PC-9 (cell line): ENCODE measurements at regions not wholly inside any gene's neighbourhood (a gene's known extent, or its start where the extent isn't known, plus 50 kb on each side); places are given as distances from the start of the nearest gene placed in this dataset.

Source experiments
- EZH2 ChIP-seq: fragments of 200-600 bp; sonication (generic); IDR thresholded peaks from 2 replicates; pipeline ENCODE4 v1.8.0; 2017; ENCODE audit warnings: antibody characterized with exemption, low read depth
- TF ChIP-seq, protein P1 (sequence below): fragments of 200-600 bp; sonication (generic); conservative IDR thresholded peaks from 2 replicates; pipeline ENCODE4 v1.6.1; 2017; ENCODE audit warnings: mixed run types, antibody characterized with exemption, mild to moderate bottlenecking, moderate library complexity

DNA sequence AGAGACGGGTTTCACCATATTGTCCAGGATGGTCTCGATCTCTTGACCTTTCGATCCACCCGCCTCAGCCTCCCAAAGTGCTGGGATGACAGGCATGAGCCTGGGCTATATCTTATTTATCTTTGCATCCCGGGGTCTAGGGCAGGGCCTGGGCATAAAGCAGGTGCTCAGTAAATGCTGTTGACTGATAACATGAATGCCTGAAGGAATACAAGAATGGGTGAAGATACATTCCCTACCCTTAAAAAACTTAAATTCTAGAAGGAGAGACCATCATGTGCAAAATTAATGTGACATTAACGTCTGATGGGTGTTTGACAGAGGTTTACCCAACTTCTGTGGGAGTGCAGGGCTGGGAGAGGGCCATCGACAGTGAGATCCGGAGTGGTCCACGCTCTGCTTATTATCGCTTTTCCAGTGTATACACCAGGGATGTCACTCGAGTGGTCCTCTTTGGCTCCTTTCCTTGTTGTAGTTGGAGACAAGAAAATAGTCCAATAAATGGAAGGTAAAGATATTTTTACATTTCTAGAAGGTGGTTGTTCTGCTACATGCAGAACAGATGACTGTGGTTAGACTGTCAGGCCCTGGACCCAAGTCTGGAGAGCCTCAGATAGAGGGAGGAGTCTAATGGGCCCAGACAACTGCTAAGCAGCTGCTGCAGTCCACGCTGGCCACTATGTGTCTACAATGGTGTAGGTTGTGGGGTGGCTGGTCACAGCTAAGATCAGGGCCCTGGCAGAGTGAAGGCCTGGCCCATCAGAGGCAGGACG lies 131.7 kb downstream of the MYCN start:
- TF ChIP-seq, protein P1, sequence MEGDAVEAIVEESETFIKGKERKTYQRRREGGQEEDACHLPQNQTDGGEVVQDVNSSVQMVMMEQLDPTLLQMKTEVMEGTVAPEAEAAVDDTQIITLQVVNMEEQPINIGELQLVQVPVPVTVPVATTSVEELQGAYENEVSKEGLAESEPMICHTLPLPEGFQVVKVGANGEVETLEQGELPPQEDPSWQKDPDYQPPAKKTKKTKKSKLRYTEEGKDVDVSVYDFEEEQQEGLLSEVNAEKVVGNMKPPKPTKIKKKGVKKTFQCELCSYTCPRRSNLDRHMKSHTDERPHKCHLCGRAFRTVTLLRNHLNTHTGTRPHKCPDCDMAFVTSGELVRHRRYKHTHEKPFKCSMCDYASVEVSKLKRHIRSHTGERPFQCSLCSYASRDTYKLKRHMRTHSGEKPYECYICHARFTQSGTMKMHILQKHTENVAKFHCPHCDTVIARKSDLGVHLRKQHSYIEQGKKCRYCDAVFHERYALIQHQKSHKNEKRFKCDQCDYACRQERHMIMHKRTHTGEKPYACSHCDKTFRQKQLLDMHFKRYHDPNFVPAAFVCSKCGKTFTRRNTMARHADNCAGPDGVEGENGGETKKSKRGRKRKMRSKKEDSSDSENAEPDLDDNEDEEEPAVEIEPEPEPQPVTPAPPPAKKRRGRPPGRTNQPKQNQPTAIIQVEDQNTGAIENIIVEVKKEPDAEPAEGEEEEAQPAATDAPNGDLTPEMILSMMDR, result no peak
- TF ChIP-seq EZH2, result no peak
